Brain microvascular endothelial cell (primary cell): ENCODE measurements at regions not wholly inside any gene's neighbourhood (a gene's known extent, or its start where the extent isn't known, plus 50 kb on each side); places are given as distances from the start of the nearest gene placed in this dataset.
A peak's percentile ranks its signal among the peaks of the same experiment; 100 is the strongest.

Experiments
- DNase-seq: peaks from one replicate; pipeline ENCODE4 v3.0.0-alpha.2; 2020
- H3K27ac ChIP-seq: fragments of 250-450 bp; sonication (Bioruptor Pico); 2 replicates; pipeline ENCODE4 v1.5.1; 2020; ENCODE audit warnings: mild to moderate bottlenecking, moderate library complexity
- H3K27me3 ChIP-seq: fragments of 250-450 bp; sonication (Bioruptor Pico); replicated peaks from 2 replicates; pipeline ENCODE4 v1.5.1; 2020; ENCODE audit warnings: mild to moderate bottlenecking
- H3K36me3 ChIP-seq: fragments of 250-450 bp; sonication (Bioruptor Pico); replicated peaks from 2 replicates; pipeline ENCODE4 v1.5.1; 2020; ENCODE audit warnings: mild to moderate bottlenecking
- H3K4me3 ChIP-seq: 2 replicates; pipeline ENCODE4 v1.5.1; 2011; ENCODE audit warnings: low read depth, mild to moderate bottlenecking, control low read depth, low read length, moderate library complexity
- in situ Hi-C: cut with HindIII; loops from 2 replicates; pipeline ENCODE4 v1.10.0; 2017; ENCODE audit warnings: low sequenced_read_pairs, low pct_ligation_motif_present
- TF ChIP-seq, protein P1 (sequence below): IDR thresholded peaks from 2 replicates; pipeline ENCODE4 v1.5.1; 2011; ENCODE audit warnings: low read depth, mild to moderate bottlenecking, moderate library complexity, low read length, control low read depth, inconsistent platforms; ENCODE audit errors: missing control alignments

DNA sequence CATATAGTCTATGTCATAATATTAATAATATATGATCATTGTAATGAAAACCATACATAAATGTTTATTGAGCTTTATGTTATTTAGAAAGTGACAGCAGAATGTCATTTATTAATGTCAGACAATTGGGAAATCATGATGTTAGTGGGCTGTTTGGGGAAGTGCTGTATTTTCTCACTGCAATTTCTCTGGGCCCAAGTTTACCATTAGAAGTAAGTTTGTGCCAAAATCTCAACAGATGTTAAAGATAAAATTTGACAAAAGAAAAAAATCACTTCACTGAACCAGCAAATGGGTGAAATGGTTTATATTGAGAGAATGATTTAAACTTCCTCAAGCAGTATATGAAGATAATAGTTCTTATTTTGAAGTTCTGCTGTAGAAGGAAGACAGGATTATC lies 433.2 kb upstream of the SMARCA2 start:
- in situ Hi-C loops, result no loop called here
- Histone ChIP-seq H3K4me3 (no peak overlapping the region), H3K36me3 (no peaks in the 10 kb centered on the region), H3K27ac (no peak overlapping the region), H3K27me3 (no peaks in the 10 kb centered on the region)
- TF ChIP-seq, protein P1, sequence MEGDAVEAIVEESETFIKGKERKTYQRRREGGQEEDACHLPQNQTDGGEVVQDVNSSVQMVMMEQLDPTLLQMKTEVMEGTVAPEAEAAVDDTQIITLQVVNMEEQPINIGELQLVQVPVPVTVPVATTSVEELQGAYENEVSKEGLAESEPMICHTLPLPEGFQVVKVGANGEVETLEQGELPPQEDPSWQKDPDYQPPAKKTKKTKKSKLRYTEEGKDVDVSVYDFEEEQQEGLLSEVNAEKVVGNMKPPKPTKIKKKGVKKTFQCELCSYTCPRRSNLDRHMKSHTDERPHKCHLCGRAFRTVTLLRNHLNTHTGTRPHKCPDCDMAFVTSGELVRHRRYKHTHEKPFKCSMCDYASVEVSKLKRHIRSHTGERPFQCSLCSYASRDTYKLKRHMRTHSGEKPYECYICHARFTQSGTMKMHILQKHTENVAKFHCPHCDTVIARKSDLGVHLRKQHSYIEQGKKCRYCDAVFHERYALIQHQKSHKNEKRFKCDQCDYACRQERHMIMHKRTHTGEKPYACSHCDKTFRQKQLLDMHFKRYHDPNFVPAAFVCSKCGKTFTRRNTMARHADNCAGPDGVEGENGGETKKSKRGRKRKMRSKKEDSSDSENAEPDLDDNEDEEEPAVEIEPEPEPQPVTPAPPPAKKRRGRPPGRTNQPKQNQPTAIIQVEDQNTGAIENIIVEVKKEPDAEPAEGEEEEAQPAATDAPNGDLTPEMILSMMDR, result no peak
- no peak for DNase-seq

DNA sequence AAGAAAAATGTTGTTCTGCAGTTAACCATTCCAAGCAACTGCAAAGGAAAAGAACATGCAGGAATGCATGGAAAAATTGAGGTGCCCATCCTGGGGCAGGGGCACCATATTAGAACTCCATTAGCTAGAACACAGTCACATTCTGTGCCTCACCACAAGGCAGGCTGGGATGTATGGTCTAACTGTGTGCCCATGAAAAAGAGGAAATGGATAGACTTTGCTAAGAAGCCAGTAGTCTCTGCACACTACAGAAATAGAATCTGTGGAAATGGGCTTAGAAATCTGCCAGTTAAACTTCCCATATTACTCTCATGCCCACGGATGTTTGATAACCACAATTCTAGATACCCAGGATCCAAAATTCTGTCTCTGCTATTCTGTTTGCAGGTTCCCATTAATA lies 423.8 kb upstream of the SMARCA2 start:
- TF ChIP-seq, protein P1, result no peak
- in situ Hi-C loops, result no loop called here
- Histone ChIP-seq H3K27ac (no peak overlapping the region), H3K4me3 (no peak overlapping the region), H3K27me3 (no peaks in the 10 kb centered on the region), H3K36me3 (no peaks in the 10 kb centered on the region)
- no peak for DNase-seq

DNA sequence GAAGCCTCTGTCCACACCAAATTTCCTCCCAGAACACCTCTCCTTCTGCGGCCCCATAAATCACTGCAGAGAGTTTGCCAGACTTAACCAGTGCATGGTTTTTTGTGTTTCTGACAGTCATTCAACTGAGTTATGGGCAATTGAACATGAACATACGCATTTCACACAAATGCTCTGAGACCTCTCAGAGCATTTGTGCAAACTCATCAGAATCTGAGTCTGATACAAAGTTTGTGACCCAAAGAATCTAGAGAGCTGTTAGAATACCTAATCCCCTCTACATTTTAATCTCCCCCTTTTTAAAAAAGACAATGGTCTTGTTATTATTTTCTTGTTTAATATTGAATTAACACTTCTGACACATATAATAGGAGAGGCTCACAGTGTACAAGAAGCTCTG lies 416.9 kb upstream of the SMARCA2 start:
- no peaks in the 10 kb centered on the region for H3K27me3 ChIP-seq
- H3K36me3 ChIP-seq, result no peaks in the 10 kb centered on the region
- in situ Hi-C loops, result no loop called here
- TF ChIP-seq, protein P1, result no peak
- H3K27ac ChIP-seq, result no peak overlapping the region
- H3K4me3 ChIP-seq, result no peak overlapping the region
- DNase-seq, result no peak

DNA sequence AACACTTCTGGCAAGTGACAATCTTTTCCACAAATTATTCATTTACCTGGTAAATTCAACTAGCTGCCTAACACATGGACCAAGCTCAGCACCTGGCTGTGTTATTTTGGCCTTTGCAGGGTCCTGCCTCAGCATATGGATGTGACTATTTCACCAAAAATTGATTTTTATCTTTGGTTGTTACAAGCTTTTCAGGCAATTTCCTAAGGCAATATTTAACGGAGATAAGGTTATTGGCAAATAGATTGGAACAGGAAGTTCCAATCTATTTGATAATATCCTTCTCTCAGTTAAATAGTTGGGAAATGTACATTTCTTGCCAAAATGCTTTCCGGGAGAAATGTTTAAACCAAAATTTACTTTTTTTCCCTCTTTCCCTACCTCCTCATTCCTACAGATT lies 415.2 kb upstream of the SMARCA2 start:
- TF ChIP-seq, protein P1, result no peak
- in situ Hi-C loops, result no loop called here
- H3K36me3 ChIP-seq, result no peaks in the 10 kb centered on the region
- no peak for DNase-seq
- H3K4me3 ChIP-seq, result no peak overlapping the region
- no peaks in the 10 kb centered on the region for H3K27me3 ChIP-seq
- no peak overlapping the region for H3K27ac ChIP-seq

DNA sequence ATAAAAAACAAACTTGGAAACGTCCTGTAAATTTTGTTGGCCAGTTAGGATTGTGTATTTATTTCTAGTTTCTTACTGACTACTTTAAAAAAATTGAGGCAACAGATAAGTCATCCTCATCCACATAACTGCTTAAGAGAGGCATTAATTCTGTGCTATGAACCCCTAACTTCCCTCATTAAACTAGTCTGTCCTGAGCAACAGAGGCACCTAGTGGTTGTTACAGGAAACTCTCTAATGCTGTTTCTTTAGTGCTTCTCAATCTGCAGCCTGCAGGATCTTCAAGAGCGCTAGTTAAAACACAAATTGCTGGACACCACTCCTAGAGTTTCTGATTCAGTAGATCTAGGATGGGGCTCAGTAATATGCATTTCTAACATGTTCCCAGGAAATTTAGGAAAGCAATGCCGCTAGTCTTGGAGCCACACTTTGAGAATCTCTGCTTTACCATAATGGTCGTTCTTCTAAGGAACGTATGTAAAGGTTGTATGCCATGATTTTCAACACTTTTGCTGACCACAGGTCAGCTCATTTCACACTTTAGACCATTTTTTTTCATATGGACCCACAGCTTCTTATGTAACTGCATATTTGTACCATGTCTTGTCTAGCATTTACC lies 410.1 kb upstream of the SMARCA2 start:
- no peaks in the 10 kb centered on the region for H3K27me3 ChIP-seq
- no peak for DNase-seq
- H3K27ac ChIP-seq, result no peak overlapping the region
- TF ChIP-seq, protein P1, result peak; percentile 11
- H3K4me3 ChIP-seq, result no peak overlapping the region
- no peaks in the 10 kb centered on the region for H3K36me3 ChIP-seq
- in situ Hi-C loops, result no loop called here

DNA sequence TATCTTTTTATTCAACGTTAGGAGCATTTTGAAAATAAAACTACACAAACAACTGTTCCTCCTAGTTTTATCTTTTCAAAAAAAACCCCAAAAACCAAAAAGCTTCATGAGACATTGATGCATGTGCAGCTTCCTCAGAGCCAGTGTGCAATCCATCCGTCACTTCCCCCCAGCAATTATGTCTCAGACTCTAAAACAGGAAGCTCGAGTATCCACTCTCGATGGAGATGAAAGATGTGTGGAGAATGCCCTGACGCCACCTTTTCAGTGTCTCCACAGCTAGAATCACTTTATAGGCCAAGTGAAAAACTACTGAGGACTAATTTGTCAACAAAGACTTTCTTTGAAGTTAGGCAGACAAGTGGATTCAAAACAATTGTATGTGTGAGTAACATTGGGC lies 408.9 kb upstream of the SMARCA2 start:
- TF ChIP-seq, protein P1, result no peak
- no peak overlapping the region for H3K27ac ChIP-seq
- no peaks in the 10 kb centered on the region for H3K36me3 ChIP-seq
- in situ Hi-C loops, result no loop called here
- DNase-seq, result no peak
- no peak overlapping the region for H3K4me3 ChIP-seq
- H3K27me3 ChIP-seq, result no peaks in the 10 kb centered on the region
